HL-60 (cell line): ENCODE measurements at regions not wholly inside any gene's neighbourhood (a gene's known extent, or its start where the extent isn't known, plus 50 kb on each side); places are given as distances from the start of the nearest gene placed in this dataset.
A peak's percentile ranks its signal among the peaks of the same experiment; 100 is the strongest.

Experiments
- DNase-seq, 2 experiments: peaks; one replicate each; pipeline ENCODE4 v3.0.0-alpha.2; 2010 to 2020; ENCODE audit warnings: low read depth in 1 of 2, low spot score in 1 of 2
- H3K27ac ChIP-seq: fragments of 250-450 bp; sonication (Bioruptor Pico); replicated peaks from 2 replicates; pipeline ENCODE4 v1.5.1; 2020; ENCODE audit warnings: mild to moderate bottlenecking, moderate library complexity
- H3K27me3 ChIP-seq: fragments of 250-450 bp; sonication (Bioruptor Pico); 2 replicates; pipeline ENCODE4 v1.5.1; 2021; ENCODE audit warnings: mild to moderate bottlenecking, moderate library complexity; ENCODE audit not compliant: insufficient read depth, poor library complexity, severe bottlenecking
- H3K4me3 ChIP-seq: replicated peaks from 2 replicates; pipeline ENCODE4 v1.5.1; 2011; ENCODE audit warnings: mild to moderate bottlenecking, control low read depth, low read length; ENCODE audit not compliant: insufficient read depth
- CTCF ChIP-seq: IDR thresholded peaks from one replicate; pipeline ENCODE4 v1.5.1; 2011; ENCODE audit warnings: low read length, control low read depth, inconsistent platforms; ENCODE audit not compliant: insufficient read depth
- GABPA ChIP-seq: IDR thresholded peaks from 2 replicates; pipeline ENCODE4 v1.6.1; 2012; ENCODE audit warnings: low read depth
- POLR2AphosphoS5 ChIP-seq: IDR thresholded peaks from 2 replicates; pipeline ENCODE4 v1.6.1; 2012; ENCODE audit warnings: low read depth
- REST ChIP-seq: IDR thresholded peaks from 2 replicates; pipeline ENCODE4 v1.6.1; 2012; ENCODE audit warnings: low read depth; ENCODE audit not compliant: insufficient replicate concordance
- SPI1 ChIP-seq: IDR thresholded peaks from 2 replicates; pipeline ENCODE4 v1.6.1; 2012; ENCODE audit warnings: low read depth, mild to moderate bottlenecking, borderline replicate concordance

GRCh38 chr4:32771491-32771890 is 2051.3 kb downstream of the PCDH7 start:
- no peak for DNase-seq
- no peak overlapping the region for H3K4me3 ChIP-seq
- TF ChIP-seq CTCF: no peak
- no peak for TF ChIP-seq POLR2AphosphoS5
- no peak for TF ChIP-seq SPI1
- no peak for TF ChIP-seq GABPA

GRCh38 chr4:32775049-32775448 is 2054.9 kb downstream of the PCDH7 start:
- TF ChIP-seq REST: no peak
- TF ChIP-seq GABPA: no peak
- TF ChIP-seq POLR2AphosphoS5: no peak
- no peak for TF ChIP-seq CTCF
- no peak for TF ChIP-seq SPI1
- no peak overlapping the region for H3K27ac ChIP-seq
- DNase-seq: peak in 1 of 2 experiments; percentile 5
- H3K4me3 ChIP-seq: no peak overlapping the region
- H3K27me3 ChIP-seq: no peaks in the 10 kb centered on the region

More at GRCh38 chr4:32771491-32771890, 2051.3 kb downstream of the PCDH7 start:
- no peaks in the 10 kb centered on the region for H3K27me3 ChIP-seq
- no peak overlapping the region for H3K27ac ChIP-seq

- Histone ChIP-seq H3K27ac (no peak overlapping the region), H3K27me3 (no peaks in the 10 kb centered on the region), H3K4me3 (no peak overlapping the region)
- no peak for TF ChIP-seq GABPA
- TF ChIP-seq REST: no peak
- TF ChIP-seq POLR2AphosphoS5: no peak
- TF ChIP-seq SPI1: no peak
- no peak for TF ChIP-seq CTCF
- DNase-seq: no peak
Measured at GRCh38 chr4:32776435-32777203, 2056.4 kb downstream of the PCDH7 start.

- TF ChIP-seq GABPA: no peak
Measured at GRCh38 chr4:32778025-32778424, 2057.9 kb downstream of the PCDH7 start.

More at GRCh38 chr4:32778025-32778424, 2057.9 kb downstream of the PCDH7 start:
- Histone ChIP-seq H3K27ac (no peak overlapping the region), H3K27me3 (no peaks in the 10 kb centered on the region), H3K4me3 (no peak overlapping the region)
- no peak for DNase-seq
